ENCODE measurements at regions not wholly inside any gene's neighbourhood (a gene's known extent, or its start where the extent isn't known, plus 50 kb on each side); places are given as distances from the start of the nearest gene placed in this dataset.

- no peaks in the 10 kb centered on the region for H3K4me1 ChIP-seq
- no peaks in the 10 kb centered on the region for H3K27me3 ChIP-seq
- H3K9me3 ChIP-seq = no peaks in the 10 kb centered on the region
- no peaks in the 10 kb centered on the region for H3K36me3 ChIP-seq
- no peak for TF ChIP-seq POLR2A (IDR thresholded peaks at IDR 0.05)
- no peak for TF ChIP-seq CTCF (IDR thresholded peaks at IDR 0.05)
- H3K4me3 ChIP-seq = no peak overlapping the region
- DNase-seq = peak in 1 of 3 donors; percentile 41
- H3K27ac ChIP-seq = no peak overlapping the region
Measured at GRCh38 chr2:239611222-239611795, 210.5 kb upstream of the HDAC4 start.

DNA sequence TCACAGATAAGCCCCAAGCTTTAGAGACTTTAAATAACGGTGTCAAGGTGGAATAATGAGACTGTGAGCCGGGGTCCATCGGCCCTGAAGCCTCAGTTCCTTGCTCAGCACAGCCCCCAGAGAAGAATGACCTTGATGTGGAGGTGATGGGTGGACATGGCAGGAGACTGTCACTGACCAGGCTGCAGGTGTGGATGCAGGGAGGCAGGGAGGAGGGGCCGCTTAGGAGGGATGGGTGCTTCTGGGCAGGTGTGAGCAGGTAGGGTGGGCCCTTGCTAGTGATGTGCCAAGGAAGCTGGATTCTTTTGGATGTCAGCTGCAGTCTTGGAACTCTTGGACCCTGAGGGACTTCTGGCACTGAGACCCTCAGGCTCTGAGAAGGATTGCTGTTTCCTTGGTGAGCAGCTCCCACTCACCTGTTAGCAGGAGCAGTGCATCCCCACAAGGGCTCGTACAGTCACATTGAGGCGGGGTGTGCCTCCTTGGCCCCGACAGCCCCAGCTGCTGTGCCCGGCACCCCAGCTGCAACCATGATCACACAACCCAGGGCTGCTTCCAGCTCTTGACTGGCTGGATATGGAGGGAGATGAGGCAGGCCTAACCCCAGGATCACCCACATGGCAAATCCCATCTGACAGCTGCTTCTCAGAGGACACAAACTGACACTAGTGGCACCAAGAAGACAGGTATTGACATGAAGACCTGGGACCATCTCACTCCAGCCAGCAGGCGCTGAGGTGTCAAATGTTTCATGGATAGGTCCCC lies 209.8 kb upstream of the HDAC4 start:
- Histone ChIP-seq H3K4me1 (no peaks in the 10 kb centered on the region), H3K9me3 (no peaks in the 10 kb centered on the region), H3K27me3 (no peaks in the 10 kb centered on the region), H3K36me3 (no peaks in the 10 kb centered on the region), H3K27ac (no peak overlapping the region), H3K4me3 (no peak overlapping the region)
- no peak for TF ChIP-seq POLR2A (IDR thresholded peaks at IDR 0.05)
- TF ChIP-seq CTCF (IDR thresholded peaks at IDR 0.05) = no peak
- DNase-seq = no peak

DNA sequence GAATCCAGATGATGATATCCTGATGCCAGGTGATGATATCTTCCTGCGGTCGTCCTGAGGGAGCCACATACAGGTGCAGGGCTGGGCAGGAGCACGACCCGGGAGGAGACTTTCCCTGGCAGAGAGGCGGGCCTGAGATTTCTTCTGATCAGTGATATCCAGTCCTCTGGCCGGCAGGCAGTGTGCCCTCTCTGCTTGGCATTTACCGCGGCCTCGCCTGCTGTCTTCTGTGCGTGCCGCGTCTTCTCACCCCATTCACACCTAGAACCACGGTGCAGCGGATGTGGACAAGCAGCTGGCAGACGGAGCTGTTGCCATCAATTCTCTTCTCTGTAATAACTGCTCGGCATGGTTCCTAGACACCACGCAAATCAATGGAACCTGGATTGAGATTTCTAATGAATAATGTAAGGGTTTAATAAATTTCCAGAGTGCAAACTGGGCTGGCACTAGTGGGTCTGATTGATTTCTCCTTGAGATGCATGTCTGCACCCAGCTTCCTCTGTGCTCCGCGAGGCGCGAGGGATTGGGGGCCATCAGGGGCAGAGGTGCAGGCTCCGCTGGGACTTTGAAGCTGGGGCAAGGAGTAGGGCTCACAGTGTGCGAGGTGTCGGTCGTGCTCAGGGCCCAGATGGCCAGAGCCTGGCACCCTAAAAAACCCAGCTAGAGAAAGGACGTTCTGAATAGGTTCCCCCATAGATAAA lies 208.9 kb upstream of the HDAC4 start:
- Histone ChIP-seq H3K36me3 (no peaks in the 10 kb centered on the region), H3K9me3 (no peaks in the 10 kb centered on the region), H3K4me1 (no peaks in the 10 kb centered on the region), H3K27me3 (no peaks in the 10 kb centered on the region), H3K4me3 (no peak overlapping the region), H3K27ac (no peak overlapping the region)
- DNase-seq = no peak
- no peak for TF ChIP-seq CTCF (IDR thresholded peaks at IDR 0.05)

DNA sequence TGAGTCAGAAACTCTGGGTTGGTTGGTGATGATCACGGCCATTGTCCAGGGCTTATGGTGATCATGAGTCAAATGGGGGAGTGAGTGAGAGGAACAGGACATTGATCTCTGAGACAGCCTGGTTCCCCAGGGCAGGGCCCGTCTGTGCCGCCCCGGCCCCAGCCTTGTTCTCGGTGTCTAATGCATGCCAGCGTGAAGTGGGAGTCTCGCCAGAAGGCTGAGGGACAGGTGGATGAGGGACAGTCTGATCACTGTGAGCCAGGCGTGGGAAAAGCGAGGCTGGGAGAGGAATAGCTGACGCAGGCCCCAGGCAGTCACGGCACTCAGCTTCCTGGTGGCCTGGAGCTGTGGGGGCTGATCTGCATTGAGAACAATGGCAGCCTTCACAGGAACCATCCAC lies 208.3 kb upstream of the HDAC4 start:
- DNase-seq = peak in 1 of 3 donors; percentile 19

GRCh38 chr2:239608723-239609122 lies 207.9 kb upstream of the HDAC4 start:
- no peaks in the 10 kb centered on the region for H3K27me3 ChIP-seq
- H3K4me3 ChIP-seq = no peak overlapping the region
- no peaks in the 10 kb centered on the region for H3K9me3 ChIP-seq
- peak in 1 of 3 donors; percentile 18 for DNase-seq
- H3K36me3 ChIP-seq = no peaks in the 10 kb centered on the region
- TF ChIP-seq POLR2A (IDR thresholded peaks at IDR 0.05) = no peak
- TF ChIP-seq CTCF (IDR thresholded peaks at IDR 0.05) = no peak
- no peaks in the 10 kb centered on the region for H3K4me1 ChIP-seq
- H3K27ac ChIP-seq = no peak overlapping the region

More for the DNA sequence above, 208.3 kb upstream of the HDAC4 start:
- Histone ChIP-seq H3K27ac (no peak overlapping the region), H3K9me3 (no peaks in the 10 kb centered on the region), H3K36me3 (no peaks in the 10 kb centered on the region), H3K27me3 (no peaks in the 10 kb centered on the region), H3K4me3 (no peak overlapping the region), H3K4me1 (no peaks in the 10 kb centered on the region)
- TF ChIP-seq CTCF (IDR thresholded peaks at IDR 0.05) = no peak
